Activated CD4-positive, alpha-beta memory T cell treated with anti-CD3 and anti-CD28 coated beads, Interleukin-2, amount 10 ng/mL, durations not matched to agents 7 days and 5 days (primary cell): ENCODE measurements at regions not wholly inside any gene's neighbourhood (a gene's known extent, or its start where the extent isn't known, plus 50 kb on each side); places are given as distances from the start of the nearest gene placed in this dataset.

Experiments used
- CTCF ChIA-PET: fragments of 350-600 bp; sonication (Branson Sonifier 250); formaldehyde crosslinking; loops from one replicate; lab custom pipeline; 2021; ENCODE audit warnings: antibody characterized with exemption, inconsistent platforms; lab: Charles Lee
- POLR2A ChIA-PET: fragments of 350-600 bp; sonication (Branson Sonifier 250); formaldehyde crosslinking; loops from one replicate; lab custom pipeline; 2021; ENCODE audit warnings: antibody characterized with exemption; lab: Charles Lee
- DNase-seq: peaks from one replicate; pipeline ENCODE4 v3.0.0-alpha.2; 2020
- H3K27ac Mint-ChIP-seq: one replicate; pipeline ENCODE4 v1.8.0; 2021; ENCODE audit warnings: mild to moderate bottlenecking, mixed read lengths
- H3K27me3 Mint-ChIP-seq: one replicate; pipeline ENCODE4 v1.8.0; 2021; ENCODE audit warnings: mixed read lengths
- H3K36me3 Mint-ChIP-seq: one replicate; pipeline ENCODE4 v1.8.0; 2021; ENCODE audit warnings: low read depth, mixed read lengths
- H3K4me1 Mint-ChIP-seq: one replicate; pipeline ENCODE4 v1.8.0; 2021; ENCODE audit warnings: mixed read lengths
- H3K4me3 Mint-ChIP-seq: one replicate; pipeline ENCODE4 v1.8.0; 2021; ENCODE audit warnings: mild to moderate bottlenecking, mixed read lengths
- H3K9me3 Mint-ChIP-seq: one replicate; pipeline ENCODE4 v1.8.0; 2021; ENCODE audit warnings: mixed read lengths

DNA sequence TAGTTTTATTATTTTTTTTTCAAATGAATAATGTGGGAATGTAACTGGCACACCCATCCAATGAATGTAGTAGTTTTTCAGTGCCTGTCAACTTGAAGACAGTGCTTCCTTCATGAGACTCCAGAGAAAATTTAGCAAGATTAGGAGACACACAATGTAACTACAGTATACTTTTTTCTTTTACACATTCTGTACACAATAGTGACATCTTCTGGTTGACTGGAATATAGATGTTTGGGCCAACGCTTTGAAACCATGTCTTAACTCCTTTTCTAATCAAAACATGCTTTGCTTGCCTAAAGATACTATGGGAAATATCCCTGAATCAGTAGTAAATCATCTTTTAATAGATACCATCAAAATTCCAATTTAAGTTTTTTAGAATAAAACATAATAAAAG is 229.5 kb upstream of the ZC3H15 start:
- DNase-seq, result no peak
- ChIA-PET CTCF (no interaction called here), POLR2A (no interaction called here)
- Mint-ChIP-seq H3K4me1 (no peaks in the 10 kb centered on the region), H3K9me3 (no peaks in the 10 kb centered on the region), H3K27ac (no peak overlapping the region), H3K27me3 (no peaks in the 10 kb centered on the region), H3K4me3 (no peak overlapping the region), H3K36me3 (no peaks in the 10 kb centered on the region)

DNA sequence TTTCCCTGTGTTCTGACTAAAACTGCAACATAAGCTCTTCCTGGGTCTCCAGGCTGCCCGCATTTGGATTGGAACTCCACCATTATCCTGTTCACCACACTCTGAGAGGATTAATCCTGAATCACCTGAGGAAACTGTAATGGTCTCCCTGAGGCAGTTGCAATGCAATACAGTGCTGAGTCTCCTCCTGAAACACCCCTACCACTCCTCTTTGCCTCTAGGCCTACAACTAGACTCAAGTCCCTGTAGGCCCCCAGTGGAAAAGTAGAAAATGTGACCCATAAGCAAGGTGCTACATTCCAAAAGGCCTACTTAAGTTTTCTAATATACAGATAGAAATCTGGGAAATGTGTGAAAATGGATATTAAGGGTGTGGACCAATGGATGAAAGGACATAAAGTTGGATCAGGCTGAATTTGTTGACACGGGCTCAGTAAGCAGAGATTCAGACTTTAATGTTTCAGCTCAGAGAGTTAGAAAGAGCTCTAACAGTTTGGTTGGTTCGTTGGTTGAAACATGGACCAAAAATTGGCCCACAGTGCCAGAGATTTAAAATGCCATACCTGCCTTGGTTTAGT is 222.3 kb upstream of the ZC3H15 start:
- ChIA-PET CTCF (no interaction called here), POLR2A (no interaction called here)
- no peak overlapping the region for H3K4me3 Mint-ChIP-seq
- no peaks in the 10 kb centered on the region for H3K27me3 Mint-ChIP-seq
- no peaks in the 10 kb centered on the region for H3K36me3 Mint-ChIP-seq
- no peak overlapping the region for H3K27ac Mint-ChIP-seq
- H3K9me3 Mint-ChIP-seq, result peaks cover 11% of the 10 kb centered on the region
- no peaks in the 10 kb centered on the region for H3K4me1 Mint-ChIP-seq
- DNase-seq, result no peak

DNA sequence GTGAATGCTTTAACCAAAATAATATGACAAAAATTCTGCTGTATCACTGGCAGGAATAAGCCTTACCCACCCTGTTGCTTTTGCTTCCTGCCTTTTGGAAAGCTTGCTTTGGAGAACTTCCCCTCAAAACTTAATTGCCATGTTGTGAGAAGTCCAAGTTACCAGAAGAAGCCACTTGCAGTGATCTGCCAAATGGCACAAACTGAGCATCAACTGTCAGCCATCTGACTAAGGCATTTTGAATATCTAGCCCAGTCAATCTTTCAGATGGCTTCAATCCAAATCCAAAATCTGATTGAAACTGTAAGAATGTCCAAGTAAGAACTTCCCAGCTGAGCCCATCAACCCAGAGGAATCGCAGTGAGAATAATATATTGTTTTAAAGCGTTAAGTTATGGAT is 216.5 kb upstream of the ZC3H15 start:
- Mint-ChIP-seq H3K4me1 (no peaks in the 10 kb centered on the region), H3K4me3 (no peak overlapping the region), H3K27ac (no peak overlapping the region), H3K27me3 (no peaks in the 10 kb centered on the region), H3K36me3 (no peaks in the 10 kb centered on the region), H3K9me3 (peaks cover 13% of the 10 kb centered on the region)
- POLR2A ChIA-PET, result no interaction called here
- no peak for DNase-seq
- CTCF ChIA-PET, result no interaction called here

DNA sequence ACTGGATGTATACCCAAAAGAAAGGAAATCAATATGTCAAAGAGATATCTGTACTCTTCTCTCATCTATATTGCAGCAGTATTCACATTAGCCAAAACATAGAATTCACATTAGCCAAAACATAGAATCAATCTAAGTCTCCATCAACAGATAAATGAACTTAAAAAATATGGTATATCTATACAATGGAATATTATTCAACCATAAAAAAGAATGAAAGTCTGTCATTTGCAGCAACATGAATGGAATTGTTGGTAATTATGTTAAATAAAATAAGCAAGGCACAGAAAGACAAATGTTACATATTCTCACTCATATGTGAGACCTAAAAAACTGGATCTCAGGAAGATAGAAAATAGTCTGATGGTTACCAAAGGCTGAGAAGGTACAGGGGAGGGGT is 212.1 kb upstream of the ZC3H15 start:
- ChIA-PET POLR2A (no interaction called here), CTCF (no interaction called here)
- Mint-ChIP-seq H3K4me1 (no peaks in the 10 kb centered on the region), H3K27ac (no peak overlapping the region), H3K9me3 (peaks cover 2% of the 10 kb centered on the region), H3K27me3 (no peaks in the 10 kb centered on the region), H3K36me3 (no peaks in the 10 kb centered on the region), H3K4me3 (no peak overlapping the region)
- no peak for DNase-seq

DNA sequence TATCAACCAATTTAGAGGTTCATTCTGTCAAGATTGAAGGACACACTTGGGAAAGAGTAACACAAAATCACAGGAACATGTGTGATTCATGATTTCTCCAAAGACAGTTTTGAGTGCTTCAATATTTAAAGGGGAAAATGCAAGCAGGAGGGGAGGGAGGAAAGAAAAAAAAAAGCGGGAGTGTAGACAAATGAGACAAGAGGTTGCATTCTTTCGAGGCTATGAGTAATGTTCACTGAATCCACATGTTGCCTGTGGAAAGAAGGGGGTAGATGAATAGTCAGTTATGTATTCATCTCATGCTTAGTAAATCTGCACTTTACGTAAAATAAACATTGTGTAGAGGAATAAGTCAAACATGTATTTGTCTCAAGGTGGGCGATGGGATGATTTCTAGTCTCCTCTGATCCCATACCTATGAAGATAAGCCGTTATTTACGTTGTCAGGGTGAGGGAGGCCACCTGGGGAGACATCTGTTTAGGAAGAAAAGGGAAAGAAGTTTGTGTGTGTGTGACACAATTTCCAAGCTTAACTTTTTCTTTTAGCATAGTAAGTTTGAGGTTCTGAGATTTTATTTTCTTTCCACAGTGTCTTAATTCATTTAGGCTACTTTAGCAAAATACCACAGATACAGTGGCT is 211.0 kb upstream of the ZC3H15 start:
- CTCF ChIA-PET, result no interaction called here

DNA sequence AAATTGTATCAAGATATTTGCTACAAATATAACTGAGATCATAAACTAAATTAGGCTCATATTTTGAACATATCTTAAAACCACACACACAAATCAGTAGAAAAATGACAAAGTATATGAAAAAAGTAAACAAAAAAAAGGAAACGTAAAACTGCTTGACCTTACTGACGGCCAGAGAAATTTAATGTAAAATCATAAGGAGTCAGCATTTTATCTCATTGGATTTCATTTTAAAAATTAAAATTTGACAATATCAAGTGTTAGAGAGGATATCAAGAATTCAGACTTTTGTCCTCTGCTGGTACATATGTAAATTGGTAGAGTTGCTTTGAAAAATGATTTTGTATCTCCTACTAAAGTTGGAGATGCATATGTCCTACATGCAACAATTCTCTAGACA is 209.2 kb upstream of the ZC3H15 start:
- POLR2A ChIA-PET, result no interaction called here

More for the DNA sequence above, 211.0 kb upstream of the ZC3H15 start:
- Mint-ChIP-seq H3K27me3 (no peaks in the 10 kb centered on the region), H3K4me3 (no peak overlapping the region), H3K9me3 (peaks cover 2% of the 10 kb centered on the region), H3K27ac (no peak overlapping the region), H3K36me3 (no peaks in the 10 kb centered on the region), H3K4me1 (no peaks in the 10 kb centered on the region)
- DNase-seq, result no peak
- POLR2A ChIA-PET, result no interaction called here

DNA sequence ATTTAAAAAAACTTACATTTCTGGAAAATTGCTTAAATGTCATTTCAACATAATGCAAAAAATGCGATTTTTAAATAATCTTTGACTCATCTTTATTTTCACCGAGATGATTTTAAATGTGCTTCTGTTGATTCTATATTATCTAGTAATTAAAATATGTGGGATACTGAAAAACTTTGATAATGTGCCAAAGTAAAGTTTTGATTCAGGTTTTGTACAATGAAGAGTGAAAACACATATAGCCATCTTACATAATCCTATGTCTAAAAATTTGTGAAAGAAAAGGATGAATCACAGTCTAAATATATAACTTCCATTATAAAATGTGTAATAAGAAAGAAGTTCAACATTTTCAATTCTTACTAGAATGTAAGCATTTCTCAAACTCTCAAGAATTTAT is 204.3 kb upstream of the ZC3H15 start:
- Mint-ChIP-seq H3K4me1 (no peaks in the 10 kb centered on the region), H3K27ac (no peak overlapping the region), H3K27me3 (no peaks in the 10 kb centered on the region), H3K4me3 (no peak overlapping the region), H3K9me3 (no peaks in the 10 kb centered on the region), H3K36me3 (no peaks in the 10 kb centered on the region)
- POLR2A ChIA-PET, result no interaction called here
- CTCF ChIA-PET, result no interaction called here
- no peak for DNase-seq

More for the DNA sequence above, 209.2 kb upstream of the ZC3H15 start:
- Mint-ChIP-seq H3K4me3 (no peak overlapping the region), H3K36me3 (no peaks in the 10 kb centered on the region), H3K4me1 (no peaks in the 10 kb centered on the region), H3K27me3 (no peaks in the 10 kb centered on the region), H3K27ac (no peak overlapping the region), H3K9me3 (peaks cover 2% of the 10 kb centered on the region)
- DNase-seq, result no peak
- CTCF ChIA-PET, result no interaction called here

DNA sequence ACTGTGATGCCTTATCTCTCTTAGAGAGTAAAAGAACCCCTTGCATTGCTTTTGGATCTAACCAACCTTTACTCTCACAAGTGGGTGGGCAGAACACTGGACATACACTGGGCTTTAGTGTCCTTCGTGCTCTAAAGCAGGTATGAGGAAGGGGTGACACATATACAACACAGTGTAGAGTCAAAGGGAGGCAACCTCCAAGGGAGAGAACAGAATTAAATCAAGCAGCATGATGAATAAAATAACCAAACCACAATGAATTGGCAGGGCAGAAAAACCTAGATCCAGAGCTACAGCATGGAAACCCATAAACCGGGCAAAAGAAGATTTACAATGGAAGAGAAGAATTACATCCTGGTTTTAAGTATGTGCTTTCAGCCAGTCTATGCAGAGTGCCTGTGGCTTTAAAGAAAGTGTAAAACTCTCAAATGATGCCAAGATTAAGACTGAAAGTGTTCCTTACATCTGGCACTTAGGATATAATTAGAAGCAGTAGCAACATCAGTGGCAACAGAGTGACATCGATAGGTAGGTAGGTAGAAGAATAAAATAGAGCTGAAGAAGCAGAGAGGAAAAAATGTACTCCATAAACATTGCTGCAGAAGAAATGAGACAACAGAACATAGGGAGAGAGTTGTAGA is 191.7 kb upstream of the ZC3H15 start:
- no peak overlapping the region for H3K27ac Mint-ChIP-seq
- H3K36me3 Mint-ChIP-seq, result no peaks in the 10 kb centered on the region
- no peaks in the 10 kb centered on the region for H3K4me1 Mint-ChIP-seq
- no peaks in the 10 kb centered on the region for H3K9me3 Mint-ChIP-seq
- H3K27me3 Mint-ChIP-seq, result no peaks in the 10 kb centered on the region
- POLR2A ChIA-PET, result no interaction called here
- CTCF ChIA-PET, result no interaction called here
- DNase-seq, result no peak
- H3K4me3 Mint-ChIP-seq, result no peak overlapping the region

DNA sequence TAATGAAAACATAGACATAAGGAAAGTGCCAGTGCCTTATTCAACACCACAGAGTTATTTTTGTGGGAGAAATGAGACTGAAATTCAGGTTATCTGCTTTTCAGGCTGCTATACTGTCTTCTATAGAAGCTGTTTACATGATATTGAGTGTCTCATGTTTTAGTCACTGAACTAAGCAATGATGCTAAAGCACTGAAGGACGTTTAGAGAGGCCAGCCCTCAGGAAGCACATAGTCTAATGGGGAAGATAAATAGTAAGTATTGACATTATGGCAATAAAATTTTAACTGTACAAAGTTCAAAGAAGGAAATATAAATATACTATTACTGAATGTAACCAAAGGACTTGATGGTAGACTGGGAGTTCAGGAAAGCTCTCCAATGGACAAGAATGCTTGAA is 186.4 kb upstream of the ZC3H15 start:
- Mint-ChIP-seq H3K27ac (no peak overlapping the region), H3K4me3 (no peak overlapping the region), H3K36me3 (no peaks in the 10 kb centered on the region), H3K9me3 (no peaks in the 10 kb centered on the region), H3K4me1 (no peaks in the 10 kb centered on the region), H3K27me3 (no peaks in the 10 kb centered on the region)
- POLR2A ChIA-PET, result no interaction called here
- CTCF ChIA-PET, result no interaction called here
- DNase-seq, result no peak

DNA sequence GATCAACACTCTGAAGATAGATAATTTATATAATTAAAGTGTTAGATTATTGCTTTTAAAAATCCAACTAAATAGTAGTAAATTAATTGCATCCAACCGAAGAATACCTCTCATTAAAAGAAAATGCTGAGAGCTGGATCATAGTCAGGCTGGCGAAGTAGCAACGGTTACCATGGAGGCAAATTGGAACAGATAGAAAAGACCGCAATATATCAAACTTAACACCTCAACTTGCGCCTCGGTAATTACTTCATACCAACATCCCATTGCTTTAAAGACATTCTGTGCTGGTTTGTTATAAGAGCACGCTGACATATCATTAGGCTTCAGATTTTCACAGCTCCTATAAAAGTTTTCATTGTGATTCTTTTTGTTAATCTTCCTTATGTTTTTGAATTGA is 183.8 kb upstream of the ZC3H15 start:
- CTCF ChIA-PET, result no interaction called here
- POLR2A ChIA-PET, result no interaction called here
- Mint-ChIP-seq H3K4me3 (no peak overlapping the region), H3K9me3 (no peaks in the 10 kb centered on the region), H3K4me1 (no peaks in the 10 kb centered on the region), H3K27ac (no peak overlapping the region), H3K36me3 (no peaks in the 10 kb centered on the region), H3K27me3 (no peaks in the 10 kb centered on the region)
- DNase-seq, result no peak

DNA sequence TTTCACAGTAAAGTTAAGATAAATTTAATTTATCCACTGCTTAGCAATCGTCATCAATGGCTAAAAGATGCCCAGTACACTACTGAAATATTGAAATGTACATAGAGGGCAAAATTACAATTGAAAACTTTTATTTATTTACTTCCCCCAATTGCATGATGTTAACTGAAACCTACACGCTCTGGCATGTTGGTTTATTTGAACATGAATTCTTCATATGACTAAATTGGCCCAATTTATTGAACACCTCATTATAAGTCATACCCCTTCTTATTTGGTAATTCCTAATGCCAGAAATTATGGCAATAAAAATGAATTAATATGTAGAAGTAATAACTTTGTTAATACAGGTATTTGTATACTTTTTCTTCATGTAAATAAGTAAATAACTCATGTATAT is 183.0 kb upstream of the ZC3H15 start:
- H3K4me1 Mint-ChIP-seq, result no peaks in the 10 kb centered on the region
- no peak overlapping the region for H3K4me3 Mint-ChIP-seq
- no peaks in the 10 kb centered on the region for H3K36me3 Mint-ChIP-seq
- ChIA-PET POLR2A (no interaction called here), CTCF (no interaction called here)
- H3K9me3 Mint-ChIP-seq, result no peaks in the 10 kb centered on the region
- DNase-seq, result no peak
- H3K27ac Mint-ChIP-seq, result no peak overlapping the region
- H3K27me3 Mint-ChIP-seq, result no peaks in the 10 kb centered on the region

DNA sequence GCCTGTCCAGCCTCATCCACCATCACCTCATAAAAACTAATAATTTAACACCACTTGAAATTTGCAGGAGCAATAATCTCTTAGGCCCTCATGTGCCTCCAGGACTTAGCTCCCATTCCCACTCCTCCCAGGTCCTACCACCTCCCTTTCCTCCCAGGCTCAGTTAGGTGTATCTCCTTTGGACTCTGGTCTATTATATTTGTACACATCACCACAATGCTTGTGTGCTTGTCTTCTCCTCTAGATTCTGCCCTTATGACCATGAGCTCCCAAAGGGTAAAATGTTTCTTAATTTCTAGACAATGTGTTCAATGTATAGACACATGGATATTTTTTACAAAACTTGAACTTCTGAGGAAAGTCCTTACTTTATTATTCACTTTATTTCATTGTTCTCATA is 182.0 kb upstream of the ZC3H15 start:
- H3K9me3 Mint-ChIP-seq, result no peaks in the 10 kb centered on the region
- no peak overlapping the region for H3K27ac Mint-ChIP-seq
- H3K36me3 Mint-ChIP-seq, result no peaks in the 10 kb centered on the region
- H3K4me1 Mint-ChIP-seq, result no peaks in the 10 kb centered on the region
- no peaks in the 10 kb centered on the region for H3K27me3 Mint-ChIP-seq
- POLR2A ChIA-PET, result no interaction called here
- DNase-seq, result no peak
- no peak overlapping the region for H3K4me3 Mint-ChIP-seq
- CTCF ChIA-PET, result no interaction called here

DNA sequence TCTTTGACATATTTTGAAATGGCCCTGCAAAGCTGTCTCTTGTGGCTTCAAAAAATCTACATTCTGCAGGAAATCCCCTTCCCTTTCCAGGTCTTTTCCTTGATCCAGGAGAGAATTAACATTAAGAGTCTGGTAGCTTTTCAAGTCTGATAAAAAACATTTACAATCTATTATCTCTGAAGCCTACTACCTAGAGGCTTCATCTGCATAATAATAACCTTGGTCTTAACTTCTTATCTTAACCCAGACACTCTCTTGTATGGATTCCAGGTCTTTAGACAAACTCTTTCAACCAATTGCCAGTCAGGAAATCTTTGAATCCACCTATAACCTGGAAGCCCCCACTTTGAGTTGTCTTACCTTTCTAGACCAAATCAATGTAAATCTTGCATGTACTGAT is 179.3 kb upstream of the ZC3H15 start:
- Mint-ChIP-seq H3K4me1 (no peaks in the 10 kb centered on the region), H3K36me3 (no peaks in the 10 kb centered on the region), H3K27ac (no peak overlapping the region), H3K27me3 (no peaks in the 10 kb centered on the region), H3K4me3 (no peak overlapping the region), H3K9me3 (peaks cover 2% of the 10 kb centered on the region)
- DNase-seq, result no peak
- ChIA-PET POLR2A (no interaction called here), CTCF (no interaction called here)

DNA sequence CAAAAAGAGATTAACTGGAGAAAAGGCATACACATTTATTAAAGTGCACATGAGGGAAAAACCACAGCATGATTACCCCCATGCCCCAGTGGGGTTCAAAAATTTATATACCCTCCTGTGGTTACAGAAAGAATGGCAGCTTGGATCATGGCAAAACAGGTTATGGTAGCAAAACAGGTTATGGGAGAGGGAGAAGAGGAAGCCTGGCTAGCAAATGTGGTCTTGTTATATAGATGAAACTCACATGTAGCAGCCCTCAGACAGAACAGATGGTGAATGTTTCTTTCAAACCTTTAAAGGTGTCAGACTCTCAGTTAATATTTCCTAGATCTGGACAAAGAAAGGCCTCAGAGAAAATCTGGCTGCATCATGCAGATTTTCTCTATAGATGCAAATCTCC is 178.2 kb upstream of the ZC3H15 start:
- H3K36me3 Mint-ChIP-seq, result no peaks in the 10 kb centered on the region
- H3K4me3 Mint-ChIP-seq, result no peak overlapping the region
- ChIA-PET POLR2A (no interaction called here), CTCF (no interaction called here)
- H3K4me1 Mint-ChIP-seq, result no peaks in the 10 kb centered on the region
- H3K27ac Mint-ChIP-seq, result no peak overlapping the region
- no peak for DNase-seq
- peaks cover 5% of the 10 kb centered on the region for H3K9me3 Mint-ChIP-seq
- H3K27me3 Mint-ChIP-seq, result no peaks in the 10 kb centered on the region
